ENCODE measurements at regions not wholly inside any gene's neighbourhood (a gene's known extent, or its start where the extent isn't known, plus 50 kb on each side); places are given as distances from the start of the nearest gene placed in this dataset.

- TF ChIP-seq CTCF (IDR thresholded peaks at IDR 0.05) (no peak), POLR2A (IDR thresholded peaks at IDR 0.05) (no peak)
Measured at GRCh38 chr14:96670391-96670790, 126.8 kb upstream of the VRK1 start.
